Retinal pigment epithelial cell (primary cell): ENCODE measurements at regions not wholly inside any gene's neighbourhood (a gene's known extent, or its start where the extent isn't known, plus 50 kb on each side); places are given as distances from the start of the nearest gene placed in this dataset.

Experiments used
- DNase-seq: peaks from one replicate; pipeline ENCODE4 v3.0.0-alpha.2; 2010; ENCODE audit warnings: low read depth
- H3K4me3 ChIP-seq: 2 replicates; pipeline ENCODE4 v1.5.1; 2011; ENCODE audit warnings: mild to moderate bottlenecking, low read length, control low read depth, moderate library complexity
- CTCF ChIP-seq: conservative IDR thresholded peaks from 2 replicates; pipeline ENCODE4 v1.5.1; 2011; ENCODE audit warnings: low read depth, low read length, control low read depth, inconsistent platforms

GRCh38 chr2:13576406-13577036, 859.8 kb downstream of the TRIB2 start:
- no peak overlapping the region for H3K4me3 ChIP-seq
- no peak for TF ChIP-seq CTCF
- no peak for DNase-seq

- no peak overlapping the region for H3K4me3 ChIP-seq
- no peak for TF ChIP-seq CTCF
- DNase-seq: peak; percentile 48
These were observed 861.8 kb downstream of the TRIB2 start for GRCh38 chr2:13578547-13578946.

GRCh38 chr2:13581471-13581870, 864.7 kb downstream of the TRIB2 start:
- no peak overlapping the region for H3K4me3 ChIP-seq
- TF ChIP-seq CTCF: peak; percentile 24
- DNase-seq: no peak

GRCh38 chr2:13583609-13584008, 866.9 kb downstream of the TRIB2 start:
- no peak for DNase-seq
- no peak for TF ChIP-seq CTCF
- H3K4me3 ChIP-seq: no peak overlapping the region

- no peak for TF ChIP-seq CTCF
- H3K4me3 ChIP-seq: no peak overlapping the region
- DNase-seq: no peak
These were observed 867.3 kb downstream of the TRIB2 start for GRCh38 chr2:13584020-13584419.

GRCh38 chr2:13585732-13586131, 869.0 kb downstream of the TRIB2 start:
- DNase-seq: no peak
- no peak for TF ChIP-seq CTCF
- no peak overlapping the region for H3K4me3 ChIP-seq

- no peak overlapping the region for H3K4me3 ChIP-seq
- peak; percentile 70 for DNase-seq
- TF ChIP-seq CTCF: no peak
These were observed 879.5 kb downstream of the TRIB2 start for GRCh38 chr2:13596233-13596632.
